ENCODE measurements at regions not wholly inside any gene's neighbourhood (a gene's known extent, or its start where the extent isn't known, plus 50 kb on each side); places are given as distances from the start of the nearest gene placed in this dataset.
"Not testable (repeated sequence)": the region's sequence is repeated elsewhere in the genome, so short reads cannot be mapped to it uniquely, and the experiment has no call there.

DNA sequence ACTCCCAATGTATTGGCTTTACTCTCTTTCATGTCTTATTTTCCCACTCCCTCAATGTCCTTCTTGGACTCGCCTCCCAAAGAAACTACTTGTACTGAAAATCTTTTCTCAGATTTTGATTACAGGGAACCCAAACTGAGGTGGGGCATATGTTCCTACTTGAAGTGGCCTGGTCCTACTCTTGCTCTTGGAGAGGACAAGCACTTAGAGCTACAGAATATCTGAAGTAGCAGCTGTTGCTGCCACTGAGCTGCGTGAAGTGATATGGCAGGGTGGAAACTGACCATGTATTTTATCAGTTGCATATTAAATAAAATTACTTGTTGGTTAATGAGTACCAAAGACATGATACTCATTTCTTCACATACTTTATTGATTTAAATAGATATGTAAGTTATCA lies 129.5 kb downstream of the TSEN15 start:
- no peak overlapping the region for H3K4me2 ChIP-seq (ENCODE audit: insufficient read depth, low read length)
- H3K9me3 ChIP-seq (ENCODE audit: insufficient read depth, low read length, severe bottlenecking), result no peaks in the 10 kb centered on the region
- H3K27ac ChIP-seq (ENCODE audit: low read length), result no peak overlapping the region
- H4K20me1 ChIP-seq (ENCODE audit: insufficient read depth, low read length), result no peaks in the 10 kb centered on the region
- TF ChIP-seq, protein P1, sequence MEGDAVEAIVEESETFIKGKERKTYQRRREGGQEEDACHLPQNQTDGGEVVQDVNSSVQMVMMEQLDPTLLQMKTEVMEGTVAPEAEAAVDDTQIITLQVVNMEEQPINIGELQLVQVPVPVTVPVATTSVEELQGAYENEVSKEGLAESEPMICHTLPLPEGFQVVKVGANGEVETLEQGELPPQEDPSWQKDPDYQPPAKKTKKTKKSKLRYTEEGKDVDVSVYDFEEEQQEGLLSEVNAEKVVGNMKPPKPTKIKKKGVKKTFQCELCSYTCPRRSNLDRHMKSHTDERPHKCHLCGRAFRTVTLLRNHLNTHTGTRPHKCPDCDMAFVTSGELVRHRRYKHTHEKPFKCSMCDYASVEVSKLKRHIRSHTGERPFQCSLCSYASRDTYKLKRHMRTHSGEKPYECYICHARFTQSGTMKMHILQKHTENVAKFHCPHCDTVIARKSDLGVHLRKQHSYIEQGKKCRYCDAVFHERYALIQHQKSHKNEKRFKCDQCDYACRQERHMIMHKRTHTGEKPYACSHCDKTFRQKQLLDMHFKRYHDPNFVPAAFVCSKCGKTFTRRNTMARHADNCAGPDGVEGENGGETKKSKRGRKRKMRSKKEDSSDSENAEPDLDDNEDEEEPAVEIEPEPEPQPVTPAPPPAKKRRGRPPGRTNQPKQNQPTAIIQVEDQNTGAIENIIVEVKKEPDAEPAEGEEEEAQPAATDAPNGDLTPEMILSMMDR (IDR thresholded peaks at IDR 0.05; ENCODE audit: borderline replicate concordance, extremely low read depth, low read length, poor library complexity, severe bottlenecking), result no peak
- TF ChIP-seq EZH2 (IDR thresholded peaks at IDR 0.05; ENCODE audit: borderline replicate concordance, low read depth, low read length, severe bottlenecking), result no peak
- H3K9ac ChIP-seq (ENCODE audit: low read depth, low read length), result no peak overlapping the region
- DNase-seq, result no peak
- no peaks in the 10 kb centered on the region for H3K79me2 ChIP-seq (ENCODE audit: insufficient read depth, low read length)
- H3K36me3 ChIP-seq (ENCODE audit: insufficient read depth, low read length), result no peaks in the 10 kb centered on the region
- no peaks in the 10 kb centered on the region for H3K4me1 ChIP-seq (ENCODE audit: insufficient read depth, low read length)
- no peak overlapping the region for H3K4me3 ChIP-seq (ENCODE audit: low read depth in 1 of 2, low read length in 2 of 2)
- ATAC-seq (ENCODE audit: insufficient read depth, low read depth), result no peak
- H2AFZ ChIP-seq (ENCODE audit: low read depth, low read length), result no peak overlapping the region
- no peaks in the 10 kb centered on the region for H3K27me3 ChIP-seq (ENCODE audit: insufficient read depth, low read length, poor library complexity)

GRCh38 chr1:184183919-184184318 lies 132.4 kb downstream of the TSEN15 start:
- Histone ChIP-seq H3K27me3 (ENCODE audit: insufficient read depth, low read length, poor library complexity) (no peaks in the 10 kb centered on the region), H3K36me3 (ENCODE audit: insufficient read depth, low read length) (no peaks in the 10 kb centered on the region), H3K9ac (ENCODE audit: low read depth, low read length) (no peak overlapping the region), H3K4me3 (ENCODE audit: low read depth in 1 of 2, low read length in 2 of 2) (no peak overlapping the region), H3K79me2 (ENCODE audit: insufficient read depth, low read length) (no peaks in the 10 kb centered on the region), H3K27ac (ENCODE audit: low read length) (no peak overlapping the region), H2AFZ (ENCODE audit: low read depth, low read length) (no peak overlapping the region), H4K20me1 (ENCODE audit: insufficient read depth, low read length) (no peaks in the 10 kb centered on the region), H3K4me2 (ENCODE audit: insufficient read depth, low read length) (no peak overlapping the region), H3K9me3 (ENCODE audit: insufficient read depth, low read length, severe bottlenecking) (no peaks in the 10 kb centered on the region), H3K4me1 (ENCODE audit: insufficient read depth, low read length) (no peaks in the 10 kb centered on the region)
- ATAC-seq (ENCODE audit: insufficient read depth, low read depth), result no peak
- TF ChIP-seq EZH2 (IDR thresholded peaks at IDR 0.05; ENCODE audit: borderline replicate concordance, low read depth, low read length, severe bottlenecking), result no peak
- TF ChIP-seq, protein P1 (IDR thresholded peaks at IDR 0.05; ENCODE audit: borderline replicate concordance, extremely low read depth, low read length, poor library complexity, severe bottlenecking), result no peak
- no peak for DNase-seq

GRCh38 chr1:184184614-184185013 lies 133.1 kb downstream of the TSEN15 start:
- ATAC-seq (ENCODE audit: insufficient read depth, low read depth); H3K36me3 ChIP-seq (ENCODE audit: insufficient read depth, low read length); H2AFZ ChIP-seq (ENCODE audit: low read depth, low read length); DNase-seq; H3K4me3 ChIP-seq (ENCODE audit: low read depth in 1 of 2, low read length in 2 of 2); H4K20me1 ChIP-seq (ENCODE audit: insufficient read depth, low read length); H3K9ac ChIP-seq (ENCODE audit: low read depth, low read length); H3K4me1 ChIP-seq (ENCODE audit: insufficient read depth, low read length); H3K27me3 ChIP-seq (ENCODE audit: insufficient read depth, low read length, poor library complexity); H3K27ac ChIP-seq (ENCODE audit: low read length); H3K9me3 ChIP-seq (ENCODE audit: insufficient read depth, low read length, severe bottlenecking); H3K79me2 ChIP-seq (ENCODE audit: insufficient read depth, low read length); H3K4me2 ChIP-seq (ENCODE audit: insufficient read depth, low read length): not testable (repeated sequence)

DNA sequence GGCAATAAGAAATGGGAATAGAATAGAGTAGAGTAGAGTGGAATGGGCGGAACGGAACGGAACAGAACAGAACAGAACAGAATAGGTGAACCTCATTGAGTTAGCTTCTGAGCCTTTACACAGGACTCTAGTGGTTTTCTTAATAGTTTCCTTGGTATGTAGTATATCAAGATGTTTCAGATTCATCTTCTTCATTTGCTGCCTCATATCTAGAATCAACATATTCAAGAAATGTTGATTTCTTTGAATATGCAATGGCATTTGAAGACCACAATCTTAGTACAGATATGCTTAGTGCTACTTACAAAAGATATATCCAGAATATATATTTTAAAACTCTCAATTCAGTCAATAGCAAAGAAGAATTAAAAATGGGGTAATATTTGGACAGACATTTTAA lies 133.8 kb downstream of the TSEN15 start:
- TF ChIP-seq, protein P1 (IDR thresholded peaks at IDR 0.05; ENCODE audit: borderline replicate concordance, extremely low read depth, low read length, poor library complexity, severe bottlenecking), result no peak
- no peak for TF ChIP-seq EZH2 (IDR thresholded peaks at IDR 0.05; ENCODE audit: borderline replicate concordance, low read depth, low read length, severe bottlenecking)
- H3K4me2 ChIP-seq (ENCODE audit: insufficient read depth, low read length), result no peak overlapping the region

More for the DNA sequence above, 133.8 kb downstream of the TSEN15 start:
- Histone ChIP-seq H3K9ac (ENCODE audit: low read depth, low read length) (no peak overlapping the region), H3K79me2 (ENCODE audit: insufficient read depth, low read length) (no peaks in the 10 kb centered on the region), H3K4me1 (ENCODE audit: insufficient read depth, low read length) (no peaks in the 10 kb centered on the region), H3K36me3 (ENCODE audit: insufficient read depth, low read length) (no peaks in the 10 kb centered on the region), H4K20me1 (ENCODE audit: insufficient read depth, low read length) (no peaks in the 10 kb centered on the region), H3K4me3 (ENCODE audit: low read depth in 1 of 2, low read length in 2 of 2) (no peak overlapping the region), H2AFZ (ENCODE audit: low read depth, low read length) (no peak overlapping the region), H3K9me3 (ENCODE audit: insufficient read depth, low read length, severe bottlenecking) (no peaks in the 10 kb centered on the region), H3K27me3 (ENCODE audit: insufficient read depth, low read length, poor library complexity) (no peaks in the 10 kb centered on the region), H3K27ac (ENCODE audit: low read length) (no peak overlapping the region)
- no peak for DNase-seq
- ATAC-seq (ENCODE audit: insufficient read depth, low read depth), result no peak
